COLO829 (cell line): ENCODE measurements at regions not wholly inside any gene's neighbourhood (a gene's known extent, or its start where the extent isn't known, plus 50 kb on each side); places are given as distances from the start of the nearest gene placed in this dataset.
"Not testable (repeated sequence)": the region's sequence is repeated elsewhere in the genome, so short reads cannot be mapped to it uniquely, and the experiment has no call there.

Experiments
- DNase-seq: peaks from one replicate; pipeline ENCODE4 v3.0.0; 2012; ENCODE audit warnings: low spot score

DNA sequence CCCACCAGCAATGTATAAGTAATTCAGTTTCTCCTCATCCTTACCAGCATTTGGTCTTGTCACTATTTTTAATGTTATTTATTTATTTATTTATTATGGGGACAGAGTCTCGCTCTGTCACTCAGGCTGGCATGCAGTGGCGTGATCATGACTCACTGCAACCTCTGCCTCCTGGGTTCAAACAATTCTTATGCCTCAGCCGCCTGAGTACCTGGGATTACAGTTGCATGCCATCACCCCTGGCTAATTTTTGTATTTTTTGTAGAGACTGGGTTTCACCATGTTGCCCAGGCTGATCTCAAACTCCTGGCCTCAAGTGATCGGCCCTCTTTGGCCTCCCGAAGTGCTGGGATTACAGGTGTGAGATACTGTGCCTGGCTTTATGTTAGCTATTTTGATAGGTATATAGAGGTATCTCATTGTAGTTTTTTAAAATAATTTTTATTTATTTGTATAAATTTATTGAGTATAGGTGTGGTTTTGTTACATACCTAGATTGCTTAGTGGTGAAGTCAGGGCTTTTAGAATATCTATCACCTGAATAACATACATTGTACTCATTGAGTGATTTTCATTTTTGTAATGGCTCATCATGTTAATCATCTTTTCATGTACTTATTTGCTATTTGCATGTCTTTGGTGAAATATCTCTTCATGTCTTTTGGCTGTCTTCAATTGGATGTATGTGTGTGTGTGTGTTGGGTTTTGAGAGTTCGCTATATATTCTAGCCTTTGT, 53.3 kb downstream of the TANC2 start:
- no peak for DNase-seq

DNA sequence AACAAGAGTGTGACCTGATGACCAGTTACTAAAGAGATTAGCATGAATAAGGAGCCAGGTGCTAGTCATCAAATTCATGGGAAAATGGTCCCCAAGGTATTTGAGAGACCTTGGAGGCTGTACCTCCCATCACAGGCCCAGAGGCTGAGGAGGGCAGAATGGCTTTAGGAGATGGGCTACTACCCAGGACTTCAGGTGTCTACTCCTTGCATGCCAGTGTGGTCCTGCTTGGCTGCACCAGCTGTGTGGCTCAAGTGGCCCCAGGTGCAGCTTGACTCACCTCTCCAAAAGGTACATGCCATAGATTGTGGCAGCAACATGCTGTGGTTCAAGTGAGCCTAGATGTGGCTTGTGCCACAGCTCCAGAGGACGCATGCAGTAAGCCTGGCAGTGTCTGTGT, 56.5 kb downstream of the TANC2 start:
- no peak for DNase-seq

DNA sequence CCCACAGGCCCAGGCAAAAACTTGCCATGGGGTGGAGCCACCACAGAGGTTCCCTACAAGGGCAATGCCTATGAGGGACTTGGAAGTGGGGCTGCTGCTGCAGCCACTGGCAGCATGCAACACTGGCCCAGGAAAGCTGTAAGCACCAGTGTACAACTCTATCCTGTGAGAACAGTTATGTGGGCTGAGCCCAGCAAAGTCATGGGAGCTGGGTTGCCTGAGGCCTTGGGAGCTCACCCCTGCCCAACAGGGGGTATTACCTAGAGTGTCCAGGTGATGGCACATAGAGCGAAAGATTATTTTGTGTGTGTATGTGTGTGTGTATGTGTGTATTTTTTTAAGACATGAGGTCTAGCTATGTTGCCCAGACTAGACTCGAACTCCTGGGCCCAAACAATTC, 57.0 kb downstream of the TANC2 start:
- DNase-seq = no peak

DNA sequence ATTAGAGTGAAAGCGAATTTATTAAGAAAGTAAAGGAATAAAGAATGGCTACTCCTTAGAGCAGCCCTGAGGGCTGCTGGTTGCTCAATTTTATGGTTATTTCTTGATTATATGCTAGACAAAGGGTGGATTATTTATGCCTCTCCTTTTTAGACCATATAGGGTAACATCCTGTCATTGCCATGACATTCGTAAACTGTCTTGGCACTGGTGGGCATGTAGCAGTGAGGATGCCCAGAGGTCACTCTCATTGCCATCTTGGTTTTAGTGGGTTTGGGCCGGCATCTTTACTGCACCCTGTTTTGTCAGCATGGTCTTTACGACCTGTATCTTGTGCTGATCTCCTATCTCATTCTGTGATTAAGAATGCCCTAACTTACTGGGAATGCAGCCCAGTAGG, 58.2 kb downstream of the TANC2 start:
- DNase-seq = no peak

DNA sequence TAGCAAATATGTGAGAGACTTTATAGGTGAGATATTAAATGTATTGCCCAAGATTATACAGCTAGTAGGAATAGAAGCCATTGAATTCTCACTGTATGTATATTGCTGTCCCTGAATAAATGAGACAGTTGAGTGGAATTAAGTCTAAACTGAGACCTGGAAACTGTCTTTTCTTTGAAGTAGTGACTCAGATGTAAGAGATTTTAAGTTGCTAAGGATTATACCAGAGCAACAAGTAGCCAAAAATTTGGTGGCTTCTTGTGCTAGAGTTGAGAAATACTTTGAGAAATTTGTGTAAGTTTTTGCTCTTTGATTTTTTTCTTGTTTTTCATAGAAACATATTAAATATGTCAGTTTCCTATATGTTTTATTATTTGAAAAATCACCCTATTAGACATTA, 58.7 kb downstream of the TANC2 start:
- no peak for DNase-seq

DNA sequence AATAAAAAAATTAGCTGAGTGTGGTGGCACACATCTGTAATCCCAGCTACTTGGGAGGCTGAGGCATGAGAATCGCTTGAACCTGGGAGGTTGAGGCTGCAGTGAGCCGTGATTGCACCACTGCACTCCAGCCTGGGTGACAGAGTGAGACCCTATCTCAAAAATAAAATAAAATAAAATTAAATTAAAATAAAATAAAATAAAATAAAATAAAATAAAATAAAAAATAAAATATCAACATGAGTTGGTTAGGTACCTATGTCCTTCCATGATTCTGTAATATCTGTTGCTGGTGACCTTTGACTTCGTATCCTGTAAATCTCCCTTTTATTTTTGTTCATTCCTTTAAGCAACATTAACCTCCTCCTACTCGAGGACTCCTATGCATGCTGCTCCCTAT, 59.6 kb downstream of the TANC2 start:
- not testable (repeated sequence) for DNase-seq

DNA sequence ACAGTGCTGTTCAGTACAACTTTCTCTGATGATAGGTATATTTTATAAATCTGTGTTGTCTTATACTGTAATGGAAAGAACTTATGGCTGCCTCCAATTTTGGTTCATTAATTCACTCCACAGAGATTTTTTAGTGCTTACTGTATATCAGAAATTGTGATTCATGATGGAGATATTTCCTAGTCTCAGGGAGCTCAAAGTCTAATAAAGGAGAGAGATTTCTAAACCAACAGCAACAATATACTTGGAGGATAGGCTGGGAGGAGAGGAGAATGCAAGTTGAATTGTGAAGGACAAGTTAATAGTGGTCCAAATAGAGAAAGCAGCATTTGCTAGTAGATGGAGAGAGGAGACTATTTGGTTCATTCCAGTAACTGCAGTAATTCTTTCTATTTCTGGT, 63.5 kb downstream of the TANC2 start:
- no peak for DNase-seq

DNA sequence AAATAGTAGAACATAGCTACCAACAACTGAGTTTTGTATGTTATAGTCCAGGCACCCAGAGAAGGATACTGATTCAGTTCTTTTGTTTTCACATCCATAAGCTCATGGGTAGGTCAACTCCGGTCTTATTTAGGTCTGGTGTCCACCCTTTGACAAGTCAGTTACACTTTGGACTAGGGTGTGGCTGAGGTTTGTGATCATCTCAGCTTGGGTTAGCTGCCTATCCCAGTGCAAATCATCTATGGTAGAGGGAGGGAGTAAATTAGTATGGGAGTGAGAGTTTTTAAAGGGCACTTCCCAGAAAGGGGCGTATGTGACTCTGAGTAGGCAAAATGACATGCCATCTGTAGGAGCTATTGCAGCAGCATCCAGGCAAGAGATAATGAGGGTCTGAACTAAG, 66.1 kb downstream of the TANC2 start:
- DNase-seq = no peak

DNA sequence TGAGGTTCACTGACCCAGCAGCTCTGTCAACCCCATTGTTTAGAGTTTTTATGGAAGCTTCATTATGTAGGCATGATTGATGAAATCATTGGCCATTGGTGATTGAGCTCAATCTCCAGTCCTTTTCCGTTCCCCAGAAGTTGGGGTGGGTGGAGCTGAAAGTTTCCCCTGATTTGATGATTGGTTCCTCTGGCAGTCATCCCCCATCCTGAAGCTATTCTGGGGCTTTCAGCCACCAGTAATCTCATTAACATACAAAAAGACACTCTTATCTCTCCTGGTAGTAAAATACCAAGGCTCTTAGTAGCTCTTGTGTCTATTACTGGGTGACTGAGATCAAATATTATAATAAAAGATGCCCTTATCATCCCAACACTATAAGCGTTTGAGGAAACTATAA, 67.1 kb downstream of the TANC2 start:
- no peak for DNase-seq

DNA sequence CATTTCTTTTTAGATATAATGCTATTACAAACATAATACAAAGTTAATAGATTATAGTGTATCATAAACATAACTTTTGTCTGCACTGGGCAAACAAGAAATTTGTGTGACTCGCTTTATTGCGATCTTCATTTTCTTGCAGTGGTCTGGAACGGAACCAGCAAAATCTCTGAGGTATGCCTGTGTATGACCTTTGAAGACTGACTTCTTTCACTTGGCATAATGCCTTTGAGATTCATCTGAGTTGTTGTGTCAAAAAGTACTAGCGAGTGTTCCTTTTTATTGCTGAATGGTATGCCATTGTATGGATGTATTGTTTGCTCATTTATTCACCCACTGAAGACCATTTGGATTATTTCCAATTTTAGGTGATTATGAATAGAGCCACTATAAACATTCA, 69.2 kb downstream of the TANC2 start:
- no peak for DNase-seq

DNA sequence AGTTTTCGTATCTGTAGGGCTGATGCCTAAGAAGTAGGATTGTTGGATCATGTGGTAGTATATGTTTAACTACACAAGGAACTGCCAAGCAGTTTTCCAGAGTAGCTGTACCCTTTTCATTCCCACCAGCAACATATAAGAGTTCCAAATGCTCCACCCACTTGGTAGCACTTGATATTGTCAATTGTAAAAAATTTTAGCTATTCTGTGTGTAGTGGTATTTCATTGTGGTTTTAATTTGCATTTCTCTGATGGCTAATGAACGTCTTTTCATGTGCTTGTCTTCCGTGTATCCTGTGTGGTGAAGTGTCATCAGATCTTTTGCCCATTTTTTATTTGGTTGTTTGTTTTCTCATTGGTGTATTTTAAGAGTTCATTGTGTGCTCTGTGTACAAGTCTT, 69.7 kb downstream of the TANC2 start:
- DNase-seq = no peak

DNA sequence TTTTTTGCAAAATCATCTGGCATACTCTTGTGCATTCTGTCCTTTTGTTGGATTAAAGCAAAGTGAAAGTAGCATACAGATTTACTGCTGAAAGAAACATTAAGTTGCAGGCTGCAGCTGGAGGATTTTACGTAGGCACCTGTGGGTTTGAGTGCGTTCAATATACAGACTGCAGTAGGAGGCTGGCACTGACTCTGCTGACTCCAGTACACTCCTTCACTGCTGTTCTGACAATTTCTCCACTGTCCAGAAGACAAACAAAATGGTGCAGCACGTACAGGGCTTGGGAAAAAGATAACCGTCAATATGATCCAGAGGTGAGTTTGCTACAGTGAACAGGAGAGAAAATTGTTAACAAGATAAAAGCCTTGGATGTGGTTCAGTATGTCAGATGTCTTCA, 73.3 kb downstream of the TANC2 start:
- no peak for DNase-seq

DNA sequence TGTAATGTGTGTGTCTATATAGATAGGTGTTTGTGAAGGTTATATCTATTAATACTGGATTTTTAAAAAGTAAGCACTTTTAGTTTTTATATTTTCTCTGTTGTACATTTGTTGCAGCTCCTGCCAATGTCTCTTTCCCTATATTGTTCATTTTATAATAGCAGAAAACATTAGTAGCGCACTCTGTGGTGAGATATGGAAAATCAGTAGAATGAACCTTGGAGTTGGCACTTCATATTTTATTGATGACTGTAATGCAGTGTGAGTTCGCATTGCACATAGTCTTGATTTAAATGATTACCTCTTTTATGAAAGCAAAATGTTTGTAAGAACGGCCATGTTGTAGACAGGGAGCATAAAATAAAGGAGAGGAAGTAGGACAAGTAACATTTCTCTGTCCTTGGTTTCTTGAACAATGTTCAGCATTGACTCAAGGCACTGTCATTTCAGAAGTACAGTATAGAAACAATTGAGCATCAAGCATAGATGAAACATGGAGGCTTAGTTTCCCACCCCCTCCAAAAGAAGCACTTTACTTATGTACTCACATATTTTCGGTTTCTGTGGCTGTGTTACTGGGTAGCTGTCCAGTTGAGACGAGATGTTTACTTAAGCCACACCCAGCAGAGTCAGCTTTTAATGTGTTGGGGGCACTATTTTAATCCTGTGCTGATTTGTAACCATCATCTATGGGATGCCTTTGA, 74.0 kb downstream of the TANC2 start:
- DNase-seq = no peak

DNA sequence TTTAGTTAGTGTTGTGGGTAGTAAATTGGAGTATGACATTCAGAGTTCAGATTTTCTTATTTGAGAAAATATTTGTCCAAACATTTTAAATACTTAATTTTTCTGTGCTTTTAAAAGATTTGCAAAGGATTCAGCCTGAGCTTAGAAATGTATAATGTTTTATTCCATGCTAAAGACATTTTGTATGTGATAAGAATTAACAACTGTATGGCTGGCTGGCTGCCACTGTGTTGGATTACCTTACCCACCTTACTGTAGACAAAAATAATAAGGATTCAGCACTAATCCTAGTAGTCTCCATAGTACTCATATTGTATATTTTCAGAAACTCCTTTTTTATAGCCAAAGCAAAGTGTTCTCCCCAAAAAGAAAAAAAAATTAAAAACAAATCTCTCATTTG, 74.8 kb downstream of the TANC2 start:
- no peak for DNase-seq

DNA sequence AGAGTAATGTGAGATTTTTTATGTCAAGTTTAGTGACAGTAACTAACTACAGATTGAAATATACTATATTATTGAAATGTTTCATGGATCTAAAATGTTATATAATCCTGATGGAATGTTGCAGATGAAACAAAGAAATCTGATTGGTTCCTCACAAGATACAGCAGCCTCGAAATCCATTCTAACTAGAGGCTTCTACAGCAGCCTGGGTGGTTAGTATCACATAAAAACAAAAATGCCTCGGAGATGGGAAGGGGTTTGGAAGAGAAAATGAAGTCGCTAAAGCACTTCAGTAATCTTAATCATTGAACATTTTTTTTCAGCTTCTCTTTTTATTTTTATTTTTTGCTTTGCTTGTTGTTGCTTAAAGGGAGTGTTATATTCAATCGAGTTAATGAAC, 75.2 kb downstream of the TANC2 start:
- no peak for DNase-seq

DNA sequence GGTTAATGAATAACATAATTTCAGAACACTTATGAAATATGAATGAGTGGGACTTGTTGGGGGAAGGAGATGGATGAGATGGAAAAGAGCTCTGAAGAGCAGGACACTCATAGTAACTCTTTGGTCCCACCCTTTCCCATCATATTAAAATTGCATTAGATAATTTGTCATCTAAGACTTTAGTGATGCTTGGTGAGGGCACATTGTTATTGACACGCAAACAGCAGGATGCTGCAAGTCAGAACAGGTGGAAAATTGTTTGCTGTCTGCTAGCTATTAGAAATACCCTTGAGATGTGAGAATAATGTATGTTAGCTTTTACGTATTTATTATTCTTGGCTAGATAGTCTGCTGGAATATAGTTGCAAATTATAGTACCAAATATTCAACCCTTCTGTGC, 75.7 kb downstream of the TANC2 start:
- no peak for DNase-seq

DNA sequence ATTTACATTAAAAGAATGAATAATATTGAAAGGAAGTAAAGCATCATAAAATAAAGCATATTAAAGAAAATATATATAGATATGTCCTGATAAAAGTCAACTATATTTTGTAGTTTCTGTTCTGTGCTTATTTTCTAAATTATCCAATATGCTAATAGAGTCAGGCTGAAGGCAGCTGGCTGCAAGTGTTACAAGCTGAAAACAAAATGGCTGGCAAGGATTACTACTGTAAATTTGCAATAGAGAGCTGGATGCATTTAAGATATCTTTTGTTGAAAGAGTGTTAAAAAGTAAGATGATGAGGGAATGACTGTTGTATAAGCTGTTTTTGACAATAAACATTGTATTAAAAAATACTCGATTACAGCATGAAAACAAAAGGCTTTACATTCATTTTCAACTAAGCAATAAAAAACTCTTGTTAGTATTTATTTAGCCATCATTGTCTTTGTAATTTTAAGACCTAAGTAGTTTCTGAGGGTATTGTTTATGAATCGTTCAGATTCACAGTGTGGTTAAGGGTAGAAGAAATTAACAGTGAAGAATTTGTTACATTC, 76.3 kb downstream of the TANC2 start:
- no peak for DNase-seq

DNA sequence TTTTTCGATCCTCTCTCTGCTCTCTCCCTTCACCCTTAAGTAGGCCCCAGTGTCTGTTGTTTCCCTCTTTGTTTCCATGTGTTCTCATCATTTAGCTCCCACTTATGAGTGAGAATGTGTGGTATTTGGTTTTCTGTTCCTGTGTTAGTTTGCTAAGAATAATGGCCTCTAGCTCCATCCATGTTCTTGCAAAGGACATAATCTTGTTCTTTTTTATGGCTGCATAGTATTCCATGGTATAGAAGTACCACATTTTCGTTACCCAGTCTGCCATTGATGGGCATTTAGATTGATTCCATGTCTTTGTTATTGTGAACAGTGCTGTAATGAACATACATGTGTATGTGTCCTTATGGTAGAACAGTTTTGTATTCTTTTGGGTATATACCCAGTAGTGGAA, 91.5 kb downstream of the TANC2 start:
- DNase-seq = not testable (repeated sequence)

DNA sequence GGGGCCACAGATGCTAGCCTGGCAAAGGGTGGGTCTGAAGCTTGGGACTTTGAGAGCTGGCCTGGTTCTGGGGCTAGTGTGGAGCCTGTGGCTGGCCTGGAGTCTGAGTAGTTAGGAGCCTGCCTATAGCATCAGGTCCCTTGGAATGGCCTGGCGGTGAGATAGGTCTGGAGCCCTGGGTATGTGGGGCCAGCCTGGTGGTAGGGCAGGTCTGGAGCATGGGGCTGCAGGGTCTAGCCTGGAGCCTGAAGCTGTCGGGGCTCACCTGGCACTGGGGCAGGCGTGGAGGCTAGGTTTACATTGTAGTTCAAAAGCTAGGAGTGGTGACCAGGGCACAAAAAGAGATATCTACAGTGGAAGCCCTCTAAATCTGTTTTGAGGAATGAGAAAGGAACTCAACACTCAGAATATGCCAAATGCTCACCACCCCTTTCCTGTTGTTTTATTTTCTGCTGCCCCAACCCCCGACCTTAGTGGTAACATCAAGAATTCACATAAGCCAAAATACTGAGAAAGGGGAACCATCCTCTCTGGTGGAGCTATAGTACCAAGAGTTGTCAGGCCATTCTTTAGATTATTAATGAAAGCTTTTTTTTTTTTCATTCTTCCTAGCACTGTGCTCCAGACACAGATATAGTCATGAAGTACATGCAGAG, 100.3 kb downstream of the TANC2 start:
- DNase-seq = no peak

DNA sequence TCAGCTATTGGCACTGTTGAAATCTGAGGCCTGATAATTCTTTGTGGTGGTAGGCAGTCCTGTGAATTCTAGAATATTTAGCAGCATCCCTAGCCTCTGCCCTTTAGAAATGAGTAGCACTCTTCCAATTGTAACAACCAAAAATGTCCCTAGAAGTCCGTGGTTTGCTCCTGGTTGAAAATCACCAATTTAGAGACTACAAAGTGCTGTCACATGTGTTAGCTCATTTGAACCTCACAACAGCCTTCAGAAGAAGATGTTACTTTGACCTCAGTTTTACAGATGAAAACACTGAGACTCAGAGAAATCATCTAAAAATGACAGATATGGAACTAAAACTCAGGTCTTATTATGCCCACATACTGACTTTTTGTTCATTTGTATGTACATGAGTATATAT, 103.2 kb downstream of the TANC2 start:
- DNase-seq = no peak

DNA sequence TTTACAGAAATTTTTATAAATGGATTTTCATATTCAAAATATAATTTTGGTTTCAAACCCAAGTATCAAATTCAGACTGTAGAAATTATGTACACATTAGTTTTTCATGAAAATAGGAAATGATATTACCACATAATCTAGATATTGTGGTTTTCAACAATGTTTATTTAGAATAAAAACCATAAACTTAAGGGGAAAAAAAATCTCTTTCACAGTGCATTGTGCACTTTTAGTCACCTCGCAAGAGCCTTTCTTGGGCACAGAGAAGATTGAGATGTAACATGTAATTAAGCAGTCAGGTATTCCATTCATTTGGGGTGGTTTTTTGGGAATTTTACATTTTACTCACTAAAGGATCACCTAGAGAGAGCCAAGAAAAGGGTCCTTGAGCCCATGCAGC, 104.0 kb downstream of the TANC2 start:
- DNase-seq = no peak

DNA sequence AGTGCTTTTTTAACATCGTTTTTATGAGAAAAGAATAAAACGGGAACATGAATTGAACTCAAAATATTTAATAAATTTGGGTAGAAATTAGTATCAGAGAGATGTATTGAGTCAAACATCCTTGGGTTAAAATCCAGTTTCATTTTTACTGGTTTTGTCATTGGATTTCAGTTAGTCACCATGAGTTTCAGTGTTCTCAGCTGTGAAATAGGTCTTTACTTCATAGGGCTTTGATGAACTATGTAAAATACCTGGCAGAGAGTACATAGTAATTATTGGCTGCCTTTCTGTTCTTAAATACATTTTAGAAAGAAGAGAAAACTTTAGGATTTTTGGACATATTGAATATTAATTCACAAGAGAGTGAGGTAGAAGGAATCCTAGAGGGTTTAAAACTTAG, 105.8 kb downstream of the TANC2 start:
- DNase-seq = no peak

DNA sequence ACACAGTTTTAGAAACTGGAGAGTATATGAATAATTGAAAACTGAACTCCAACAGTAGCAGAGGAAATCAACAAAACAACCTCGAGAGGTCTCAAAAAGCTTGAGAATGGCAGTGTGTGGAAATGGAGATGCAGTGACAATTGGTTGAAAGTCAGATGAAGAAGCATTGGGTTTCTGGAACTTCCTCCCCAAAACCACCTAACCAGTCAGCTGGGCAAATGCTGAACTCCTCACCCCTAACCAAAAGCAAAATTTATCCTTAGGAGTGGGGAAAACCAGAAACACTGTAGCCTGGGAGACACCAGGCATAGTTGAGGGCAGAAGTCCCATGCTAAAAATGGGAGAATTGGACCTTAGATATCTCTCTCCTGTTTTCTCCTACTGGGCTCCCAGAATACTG, 109.9 kb downstream of the TANC2 start:
- DNase-seq = no peak
